ENCODE measurements at regions not wholly inside any gene's neighbourhood (a gene's known extent, or its start where the extent isn't known, plus 50 kb on each side); places are given as distances from the start of the nearest gene placed in this dataset.

GRCh38 chr12:30314506-30315100 is 381.1 kb downstream of the IPO8 start:
- Histone ChIP-seq H3K4me3 (replicated peaks; ENCODE audit: low read depth, low read length) (no peak overlapping the region), H3K27me3 (replicated peaks; ENCODE audit: control insufficient read depth, insufficient read depth, low read length) (no peaks in the 10 kb centered on the region), H3K36me3 (ENCODE audit: control insufficient read depth, insufficient read depth, low read length) (no peaks in the 10 kb centered on the region)
- DNase-seq (ENCODE audit: extremely low read depth, insufficient read length) = no peak
- TF ChIP-seq CTCF (IDR thresholded peaks at IDR 0.05; ENCODE audit: insufficient read depth, low read length, poor library complexity, severe bottlenecking) = no peak

- no peak for DNase-seq (ENCODE audit: extremely low read depth, insufficient read length)
- no peaks in the 10 kb centered on the region for H3K27me3 ChIP-seq (replicated peaks; ENCODE audit: control insufficient read depth, insufficient read depth, low read length)
- no peak for TF ChIP-seq CTCF (IDR thresholded peaks at IDR 0.05; ENCODE audit: insufficient read depth, low read length, poor library complexity, severe bottlenecking)
- H3K4me3 ChIP-seq (replicated peaks; ENCODE audit: low read depth, low read length) = no peak overlapping the region
- no peaks in the 10 kb centered on the region for H3K36me3 ChIP-seq (ENCODE audit: control insufficient read depth, insufficient read depth, low read length)
These were observed 387.5 kb downstream of the IPO8 start for GRCh38 chr12:30308010-30308717.

DNA sequence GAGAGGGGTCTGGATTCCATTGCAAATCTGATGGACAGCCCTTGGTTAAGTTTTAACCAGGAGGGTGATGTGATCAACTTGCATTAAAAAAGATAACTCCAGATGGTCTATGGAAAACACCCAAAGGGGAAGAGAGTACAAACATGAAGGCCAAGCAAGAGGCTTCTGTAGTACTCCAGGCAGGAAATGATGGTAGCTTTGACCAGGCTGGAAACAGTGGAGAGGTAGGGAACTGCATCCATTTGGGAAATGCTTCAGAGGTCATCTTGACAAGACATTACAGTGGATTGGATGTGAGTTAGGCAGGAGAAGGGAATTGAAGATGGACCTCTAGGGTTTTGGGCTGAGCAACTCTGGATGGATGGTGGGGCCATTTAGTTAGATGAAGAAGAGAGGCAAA is 391.1 kb downstream of the IPO8 start:
- no peak for DNase-seq (ENCODE audit: extremely low read depth, insufficient read length)
- Histone ChIP-seq H3K27me3 (replicated peaks; ENCODE audit: control insufficient read depth, insufficient read depth, low read length) (no peaks in the 10 kb centered on the region), H3K4me3 (replicated peaks; ENCODE audit: low read depth, low read length) (no peak overlapping the region), H3K36me3 (ENCODE audit: control insufficient read depth, insufficient read depth, low read length) (no peaks in the 10 kb centered on the region)
- TF ChIP-seq CTCF (IDR thresholded peaks at IDR 0.05; ENCODE audit: insufficient read depth, low read length, poor library complexity, severe bottlenecking) = no peak

DNA sequence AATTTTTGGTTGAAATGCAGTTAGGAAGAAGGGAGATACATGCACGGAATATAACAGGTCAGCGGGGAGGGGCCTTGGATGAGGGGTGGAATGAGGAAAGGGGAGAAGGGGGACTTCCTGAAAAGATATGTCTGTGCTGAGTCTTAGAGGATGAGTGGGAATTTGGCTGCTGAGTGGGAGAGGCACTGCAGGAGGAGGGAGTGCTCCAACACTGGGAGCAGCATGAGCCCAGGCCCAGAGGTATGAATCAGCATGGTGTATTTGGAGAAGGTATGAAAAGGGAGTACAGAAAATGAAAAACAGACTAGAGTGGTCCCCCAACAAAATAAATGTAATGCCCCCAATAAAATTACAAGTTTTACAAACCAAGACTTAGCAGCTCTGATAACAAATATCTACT is 394.4 kb downstream of the IPO8 start:
- Histone ChIP-seq H3K4me3 (replicated peaks; ENCODE audit: low read depth, low read length) (no peak overlapping the region), H3K36me3 (ENCODE audit: control insufficient read depth, insufficient read depth, low read length) (no peaks in the 10 kb centered on the region), H3K27me3 (replicated peaks; ENCODE audit: control insufficient read depth, insufficient read depth, low read length) (no peaks in the 10 kb centered on the region)
- TF ChIP-seq CTCF (IDR thresholded peaks at IDR 0.05; ENCODE audit: insufficient read depth, low read length, poor library complexity, severe bottlenecking) = no peak
- DNase-seq (ENCODE audit: extremely low read depth, insufficient read length) = no peak

GRCh38 chr12:30296486-30296885 is 399.2 kb downstream of the IPO8 start:
- H3K36me3 ChIP-seq (ENCODE audit: control insufficient read depth, insufficient read depth, low read length) = no peaks in the 10 kb centered on the region
- H3K4me3 ChIP-seq (replicated peaks; ENCODE audit: low read depth, low read length) = no peak overlapping the region
- H3K27me3 ChIP-seq (replicated peaks; ENCODE audit: control insufficient read depth, insufficient read depth, low read length) = no peaks in the 10 kb centered on the region
- TF ChIP-seq CTCF (IDR thresholded peaks at IDR 0.05; ENCODE audit: insufficient read depth, low read length, poor library complexity, severe bottlenecking) = no peak
- no peak for DNase-seq (ENCODE audit: extremely low read depth, insufficient read length)
